Activated CD4-positive, alpha-beta memory T cell treated with anti-CD3 and anti-CD28 coated beads for 36 hours (primary cell): ENCODE measurements at regions not wholly inside any gene's neighbourhood (a gene's known extent, or its start where the extent isn't known, plus 50 kb on each side); places are given as distances from the start of the nearest gene placed in this dataset.
"Not testable (repeated sequence)": the region's sequence is repeated elsewhere in the genome, so short reads cannot be mapped to it uniquely, and the experiment has no call there.

Experiments used
- CTCF ChIA-PET: fragments of 350-600 bp; sonication (Branson Sonifier 250); formaldehyde crosslinking; loops from one replicate; lab custom pipeline; 2021; ENCODE audit warnings: antibody characterized with exemption, inconsistent platforms; lab: Charles Lee
- POLR2A ChIA-PET: fragments of 350-600 bp; sonication (Branson Sonifier 250); formaldehyde crosslinking; loops from one replicate; lab custom pipeline; 2021; ENCODE audit warnings: antibody characterized with exemption; lab: Charles Lee
- DNase-seq: peaks from one replicate; pipeline ENCODE4 v3.0.0-alpha.2; 2020
- H3K27ac Mint-ChIP-seq: one replicate; pipeline ENCODE4 v1.8.0; 2021; ENCODE audit warnings: mixed read lengths
- H3K27me3 Mint-ChIP-seq: one replicate; pipeline ENCODE4 v1.8.0; 2021; ENCODE audit warnings: mixed read lengths
- H3K36me3 Mint-ChIP-seq: one replicate; pipeline ENCODE4 v1.8.0; 2021; ENCODE audit warnings: mixed read lengths
- H3K4me1 Mint-ChIP-seq: one replicate; pipeline ENCODE4 v1.8.0; 2021; ENCODE audit warnings: low read depth, mixed read lengths
- H3K4me3 Mint-ChIP-seq: one replicate; pipeline ENCODE4 v1.8.0; 2021; ENCODE audit warnings: mild to moderate bottlenecking, mixed read lengths
- H3K9me3 Mint-ChIP-seq: one replicate; pipeline ENCODE4 v1.8.0; 2021; ENCODE audit warnings: mixed read lengths
- intact Hi-C: fragments of 100-400 bp; cut with micrococcal nuclease; formaldehyde crosslinking; loops from one replicate; pipeline ENCODE4 v1.15.1; 2023

DNA sequence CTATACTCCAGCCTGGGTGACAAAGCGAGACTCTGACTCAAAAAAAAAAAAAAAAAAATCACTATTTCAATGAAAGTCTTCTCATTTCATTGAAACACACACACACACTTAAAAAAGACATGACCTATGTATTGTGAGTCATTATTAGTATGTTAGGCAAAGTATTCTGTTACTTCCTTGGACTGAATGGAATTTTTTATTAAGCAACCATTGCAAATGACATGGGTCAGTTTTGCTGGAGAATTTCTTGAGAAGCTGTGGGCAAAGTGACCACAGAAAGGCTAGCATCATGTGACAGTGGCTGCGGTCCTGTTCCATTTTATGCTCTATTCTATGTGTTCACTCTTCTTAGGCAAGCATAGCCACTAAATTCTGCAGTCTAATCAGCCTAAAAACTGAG is 695.7 kb downstream of the TDRD15 start:
- no peak for DNase-seq
- intact Hi-C loops: no loop called here
- Mint-ChIP-seq H3K27ac (no peak overlapping the region), H3K36me3 (no peaks in the 10 kb centered on the region), H3K4me3 (no peak overlapping the region), H3K27me3 (no peaks in the 10 kb centered on the region), H3K9me3 (peaks cover 14% of the 10 kb centered on the region), H3K4me1 (no peaks in the 10 kb centered on the region)
- ChIA-PET POLR2A (interaction anchor here (0.6 kb wide), 1 partner anchor 489 kb away, joined by 6 read pairs; no protein-coding TSS in a partner anchor), CTCF (no interaction called here)

DNA sequence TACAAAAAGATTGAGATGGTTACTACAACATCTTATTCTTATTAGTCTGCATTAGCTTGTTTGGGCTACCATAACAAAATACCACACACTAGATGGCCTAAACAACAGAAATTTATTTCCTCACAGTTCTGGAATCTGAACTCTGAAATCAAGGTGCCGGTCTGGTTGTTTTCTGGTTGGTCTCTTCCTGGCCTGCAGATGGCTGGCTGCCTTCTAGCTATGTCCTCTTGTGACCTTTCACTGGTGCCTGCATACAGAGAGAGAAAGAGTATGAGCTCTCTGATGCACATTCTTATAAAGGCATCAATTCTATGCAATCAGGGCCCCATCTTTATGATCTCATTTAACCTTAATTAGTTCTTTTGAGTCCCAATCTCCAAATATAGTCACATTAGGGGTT is 696.5 kb downstream of the TDRD15 start:
- intact Hi-C loops: no loop called here
- Mint-ChIP-seq H3K4me1 (no peaks in the 10 kb centered on the region), H3K4me3 (no peak overlapping the region), H3K36me3 (no peaks in the 10 kb centered on the region), H3K27me3 (no peaks in the 10 kb centered on the region), H3K9me3 (peaks cover 18% of the 10 kb centered on the region), H3K27ac (no peak overlapping the region)
- POLR2A ChIA-PET: no interaction called here
- CTCF ChIA-PET: interaction anchor here (0.5 kb wide), 1 partner anchor 11 kb away, joined by 4 read pairs; no protein-coding TSS in a partner anchor
- DNase-seq: no peak

DNA sequence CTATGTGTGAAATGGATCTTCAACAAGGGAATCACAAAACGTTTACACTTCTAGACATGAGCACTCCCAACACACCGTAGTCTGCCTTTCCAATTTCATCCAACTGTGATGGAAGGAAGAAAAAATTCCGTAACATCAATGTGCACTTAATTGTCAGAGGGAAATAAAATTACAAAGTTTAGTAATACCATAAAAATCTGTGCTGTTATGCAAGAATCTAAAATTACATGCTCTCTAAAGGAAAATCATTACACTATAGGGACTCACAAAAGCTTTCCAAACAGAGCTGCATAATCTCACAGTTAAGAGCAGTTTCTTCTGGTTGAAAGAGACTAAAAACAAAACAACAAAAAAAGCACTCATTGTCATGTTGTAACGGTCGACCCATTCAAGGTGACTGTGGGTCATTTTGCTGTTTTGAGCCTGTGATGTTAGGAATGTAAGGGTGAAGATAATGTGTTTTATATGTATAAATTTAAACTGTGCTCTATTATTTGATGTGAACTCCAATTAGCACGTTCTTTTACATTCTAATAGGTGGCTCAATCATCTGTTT is 698.0 kb downstream of the TDRD15 start:
- no peaks in the 10 kb centered on the region for H3K27me3 Mint-ChIP-seq
- H3K4me3 Mint-ChIP-seq: no peak overlapping the region
- intact Hi-C loops: no loop called here

DNA sequence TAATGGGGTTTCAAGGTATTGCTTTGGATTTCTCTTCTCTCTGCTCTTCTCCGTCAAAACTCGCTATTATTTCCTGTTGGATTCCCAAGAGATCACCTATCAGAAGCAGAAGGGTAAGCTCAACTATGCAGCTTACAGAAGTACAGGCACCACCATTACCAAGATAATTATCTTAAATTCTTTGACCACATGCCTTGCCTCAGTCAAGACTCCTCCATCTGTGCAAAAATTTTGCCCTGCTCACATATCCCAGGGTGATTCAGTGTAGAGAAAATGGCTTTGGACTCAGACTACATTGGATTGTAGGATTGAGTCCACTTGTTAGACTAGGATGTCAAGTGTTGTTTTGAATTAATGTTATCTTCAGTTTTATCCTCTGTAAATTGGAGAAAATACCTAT is 698.7 kb downstream of the TDRD15 start:
- no peaks in the 10 kb centered on the region for H3K4me1 Mint-ChIP-seq
- no peak overlapping the region for H3K27ac Mint-ChIP-seq
- intact Hi-C loops: no loop called here

More for the DNA sequence above, 698.0 kb downstream of the TDRD15 start:
- H3K36me3 Mint-ChIP-seq: no peaks in the 10 kb centered on the region
- no peaks in the 10 kb centered on the region for H3K4me1 Mint-ChIP-seq
- no peak for DNase-seq
- peaks cover 21% of the 10 kb centered on the region for H3K9me3 Mint-ChIP-seq
- CTCF ChIA-PET: no interaction called here
- no peak overlapping the region for H3K27ac Mint-ChIP-seq
- POLR2A ChIA-PET: no interaction called here

DNA sequence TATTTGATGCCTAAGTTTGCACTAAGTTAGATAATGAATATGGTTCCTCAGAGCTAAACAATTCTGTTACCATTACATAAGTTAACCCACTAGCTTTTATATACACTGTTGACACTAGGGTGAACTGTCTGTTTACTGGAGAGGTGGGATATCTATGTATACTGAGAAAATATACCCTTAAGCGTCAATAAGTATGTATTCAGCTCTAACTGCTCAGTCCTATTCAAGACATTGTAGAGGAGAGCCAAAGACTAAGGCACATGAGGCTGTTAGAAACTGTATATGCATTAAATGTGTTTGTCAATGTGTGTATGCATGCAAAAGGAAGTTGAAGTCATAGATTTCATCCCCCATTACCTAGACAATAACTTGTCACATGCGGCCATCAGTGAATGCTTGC is 710.0 kb downstream of the TDRD15 start:
- DNase-seq: no peak
- intact Hi-C loops: no loop called here
- Mint-ChIP-seq H3K4me1 (no peaks in the 10 kb centered on the region), H3K4me3 (no peak overlapping the region), H3K27me3 (no peaks in the 10 kb centered on the region), H3K36me3 (no peaks in the 10 kb centered on the region), H3K27ac (no peak overlapping the region), H3K9me3 (peaks cover 6% of the 10 kb centered on the region)
- ChIA-PET POLR2A (no interaction called here), CTCF (no interaction called here)

More for the DNA sequence above, 698.7 kb downstream of the TDRD15 start:
- H3K36me3 Mint-ChIP-seq: no peaks in the 10 kb centered on the region
- CTCF ChIA-PET: no interaction called here
- no peak overlapping the region for H3K4me3 Mint-ChIP-seq
- H3K27me3 Mint-ChIP-seq: no peaks in the 10 kb centered on the region
- peaks cover 21% of the 10 kb centered on the region for H3K9me3 Mint-ChIP-seq
- DNase-seq: no peak
- POLR2A ChIA-PET: no interaction called here

DNA sequence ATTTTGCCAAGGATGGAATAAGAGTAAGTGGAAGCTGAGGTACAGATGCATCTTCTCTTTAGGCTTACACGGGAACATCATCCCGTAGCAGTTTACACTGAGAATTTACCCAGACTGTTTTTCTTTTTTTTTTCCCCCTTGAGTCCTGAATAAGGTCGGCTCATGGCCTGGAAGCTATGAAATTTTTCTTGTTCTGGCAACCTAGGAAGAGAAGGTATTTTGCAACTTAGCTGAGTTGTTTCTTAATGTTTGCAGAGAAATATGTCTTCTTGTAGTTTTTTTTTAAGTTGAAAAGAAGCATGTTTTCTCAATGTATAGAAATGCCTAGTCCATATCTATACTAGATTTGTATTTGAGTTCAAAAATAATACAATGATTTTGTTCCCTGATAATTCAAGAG is 712.5 kb downstream of the TDRD15 start:
- H3K27ac Mint-ChIP-seq: no peak overlapping the region
- H3K4me1 Mint-ChIP-seq: no peaks in the 10 kb centered on the region
- H3K9me3 Mint-ChIP-seq: peaks cover 11% of the 10 kb centered on the region
- no peak for DNase-seq
- ChIA-PET POLR2A (no interaction called here), CTCF (no interaction called here)
- no peaks in the 10 kb centered on the region for H3K27me3 Mint-ChIP-seq
- intact Hi-C loops: no loop called here
- H3K4me3 Mint-ChIP-seq: no peak overlapping the region
- no peaks in the 10 kb centered on the region for H3K36me3 Mint-ChIP-seq

DNA sequence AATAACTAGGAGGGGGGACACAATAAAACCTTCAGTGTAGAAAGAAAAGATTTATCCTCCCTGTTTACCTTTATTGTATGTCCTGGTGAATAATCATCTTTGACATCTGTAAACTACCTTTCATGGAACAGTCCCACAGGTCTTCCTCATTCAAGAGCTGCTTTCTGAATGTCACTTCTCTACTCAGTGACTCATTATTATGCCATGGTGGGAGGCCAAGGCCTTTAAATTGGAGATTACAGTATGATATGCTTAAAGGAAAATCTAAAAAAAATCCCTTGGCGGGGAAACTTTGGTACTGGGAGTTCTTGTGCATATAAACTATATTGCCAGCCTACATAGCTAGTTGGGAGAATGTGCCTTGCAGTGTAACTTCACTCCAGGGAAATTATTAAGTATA is 713.0 kb downstream of the TDRD15 start:
- CTCF ChIA-PET: no interaction called here
- no peak overlapping the region for H3K27ac Mint-ChIP-seq
- no peak for DNase-seq
- H3K4me3 Mint-ChIP-seq: no peak overlapping the region
- peaks cover 11% of the 10 kb centered on the region for H3K9me3 Mint-ChIP-seq
- intact Hi-C loops: no loop called here
- no peaks in the 10 kb centered on the region for H3K27me3 Mint-ChIP-seq
- no peaks in the 10 kb centered on the region for H3K4me1 Mint-ChIP-seq
- POLR2A ChIA-PET: no interaction called here
- H3K36me3 Mint-ChIP-seq: no peaks in the 10 kb centered on the region

DNA sequence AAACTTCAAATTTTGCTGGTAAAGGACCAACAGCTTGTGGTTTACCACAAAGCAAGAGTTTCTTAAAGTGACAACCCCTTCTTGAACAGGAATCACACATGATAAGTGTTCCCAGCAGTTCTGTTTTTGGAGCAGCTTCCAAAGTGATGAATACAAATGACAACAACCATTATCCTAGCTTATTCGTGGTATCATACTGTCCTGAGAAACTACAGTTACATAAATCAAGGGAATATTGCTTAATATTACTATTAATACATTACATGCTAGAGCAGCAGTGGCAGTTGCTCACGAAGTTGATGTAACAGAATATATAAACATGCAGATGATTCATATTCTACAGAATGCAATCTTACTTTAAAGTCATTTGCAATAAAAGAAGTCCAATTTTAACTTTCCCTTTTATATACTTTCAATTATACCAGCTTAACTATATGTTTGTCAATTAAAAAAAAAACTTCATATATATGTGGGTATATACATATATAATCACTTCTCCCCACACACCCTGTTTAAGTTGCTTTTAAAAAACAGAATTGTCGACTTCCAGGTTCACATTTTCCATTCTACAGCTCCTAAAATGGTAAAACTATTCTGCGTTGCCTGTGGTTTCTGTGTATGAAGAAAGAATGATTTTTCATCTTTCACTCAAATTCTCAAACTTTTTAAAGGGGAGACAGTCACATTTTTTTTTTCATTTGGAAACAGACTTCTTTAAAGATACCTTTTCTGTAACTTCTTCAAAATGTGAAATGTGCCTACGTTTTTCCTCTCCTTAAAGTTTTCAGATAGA is 713.6 kb downstream of the TDRD15 start:
- POLR2A ChIA-PET: no interaction called here
- H3K4me1 Mint-ChIP-seq: no peaks in the 10 kb centered on the region
- intact Hi-C loops: no loop called here
- CTCF ChIA-PET: no interaction called here
- no peak for DNase-seq
- H3K27me3 Mint-ChIP-seq: no peaks in the 10 kb centered on the region
- no peaks in the 10 kb centered on the region for H3K36me3 Mint-ChIP-seq
- H3K9me3 Mint-ChIP-seq: peaks cover 15% of the 10 kb centered on the region
- no peak overlapping the region for H3K27ac Mint-ChIP-seq
- H3K4me3 Mint-ChIP-seq: no peak overlapping the region

DNA sequence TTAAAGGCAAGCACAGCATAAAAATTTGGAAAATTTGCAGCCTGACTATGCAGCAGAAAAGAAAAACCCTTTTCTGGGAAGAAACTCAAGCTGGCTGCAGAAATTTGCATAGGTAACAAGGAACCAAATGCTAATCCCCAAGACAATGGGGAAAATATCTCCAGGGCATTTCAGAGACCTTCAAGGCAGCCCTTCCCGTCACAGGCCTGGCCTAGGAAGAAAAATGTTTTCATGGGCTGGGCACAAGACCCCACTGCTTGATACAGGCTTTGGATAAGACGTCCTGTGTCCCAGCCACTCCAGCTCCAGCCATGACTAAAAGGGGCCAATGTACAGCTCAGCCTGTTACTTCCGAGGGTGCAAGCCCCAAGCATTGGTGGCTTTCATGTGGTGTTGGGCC is 717.6 kb downstream of the TDRD15 start:
- POLR2A ChIA-PET: no interaction called here
- H3K27me3 Mint-ChIP-seq: no peaks in the 10 kb centered on the region

DNA sequence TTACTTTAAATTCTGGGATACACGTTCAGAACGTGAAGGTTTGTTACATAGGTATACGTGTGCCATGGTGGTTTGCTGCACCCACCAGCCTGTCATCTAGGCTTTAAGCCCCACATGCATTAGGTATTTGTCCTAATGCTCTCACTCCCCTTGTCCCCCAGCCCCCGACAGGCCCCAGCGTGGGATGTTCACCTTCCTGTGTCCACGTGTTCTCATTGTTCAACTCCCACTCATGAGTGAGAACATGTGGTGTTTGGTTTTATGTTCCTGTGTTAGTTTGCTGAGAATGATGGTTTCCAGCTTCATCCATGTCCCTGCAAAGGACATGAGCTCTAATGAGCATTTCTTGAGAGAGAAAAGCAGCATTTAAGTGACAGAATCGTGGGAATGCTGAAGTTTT is 726.6 kb downstream of the TDRD15 start:
- H3K36me3 Mint-ChIP-seq, H3K9me3 Mint-ChIP-seq, intact Hi-C loops, H3K27me3 Mint-ChIP-seq, POLR2A ChIA-PET, DNase-seq, H3K4me3 Mint-ChIP-seq, H3K27ac Mint-ChIP-seq, CTCF ChIA-PET, H3K4me1 Mint-ChIP-seq: not testable (repeated sequence)

More for the DNA sequence above, 717.6 kb downstream of the TDRD15 start:
- no peak for DNase-seq
- no peak overlapping the region for H3K27ac Mint-ChIP-seq
- intact Hi-C loops: no loop called here
- H3K4me1 Mint-ChIP-seq: no peaks in the 10 kb centered on the region
- no peaks in the 10 kb centered on the region for H3K36me3 Mint-ChIP-seq
- H3K4me3 Mint-ChIP-seq: no peak overlapping the region
- H3K9me3 Mint-ChIP-seq: peaks cover 22% of the 10 kb centered on the region
- CTCF ChIA-PET: no interaction called here

DNA sequence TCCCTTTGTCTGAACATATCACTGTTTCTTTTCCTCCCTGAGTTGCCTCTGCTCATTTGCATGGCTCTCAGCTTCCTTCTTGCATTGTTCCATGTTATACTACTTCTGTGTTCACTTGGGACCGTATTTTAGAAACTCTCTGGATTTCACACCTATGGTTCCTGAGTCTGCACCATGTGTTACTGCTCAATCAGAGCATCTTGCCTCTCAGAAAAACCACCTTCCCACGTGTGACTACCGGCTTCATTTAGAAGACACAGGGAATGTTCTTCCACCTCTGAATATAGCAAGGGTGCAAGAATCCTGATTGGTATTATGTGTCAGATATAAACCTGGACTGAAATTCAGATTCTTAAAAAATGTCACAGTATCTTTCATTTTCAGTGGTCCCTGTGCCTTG is 731.2 kb downstream of the TDRD15 start:
- Mint-ChIP-seq H3K4me3 (no peak overlapping the region), H3K4me1 (no peaks in the 10 kb centered on the region), H3K36me3 (no peaks in the 10 kb centered on the region), H3K9me3 (peaks cover 11% of the 10 kb centered on the region), H3K27ac (no peak overlapping the region), H3K27me3 (no peaks in the 10 kb centered on the region)
- intact Hi-C loops: no loop called here
- DNase-seq: no peak
- POLR2A ChIA-PET: no interaction called here
- CTCF ChIA-PET: no interaction called here

DNA sequence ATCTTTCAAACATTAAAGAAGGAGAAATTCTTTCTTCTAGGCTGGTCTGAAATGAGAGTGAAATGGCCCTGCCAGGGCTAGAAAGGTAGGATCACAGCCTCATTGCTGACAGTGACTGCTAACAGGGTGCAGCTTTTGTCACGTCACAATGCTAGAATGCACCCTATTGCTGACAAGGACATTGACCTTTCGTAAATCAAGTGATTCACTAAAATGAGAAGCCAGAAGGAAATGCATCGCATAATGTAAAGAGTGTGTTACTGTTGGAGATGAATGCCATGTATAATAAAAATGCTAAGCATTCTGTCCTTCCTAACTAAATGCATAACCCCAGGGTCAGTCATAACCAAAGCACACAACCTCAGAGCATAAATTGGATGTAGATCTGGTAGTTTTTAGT is 732.9 kb downstream of the TDRD15 start:
- POLR2A ChIA-PET: no interaction called here
- CTCF ChIA-PET: no interaction called here
- intact Hi-C loops: no loop called here
- H3K36me3 Mint-ChIP-seq: no peaks in the 10 kb centered on the region
- DNase-seq: no peak
- H3K4me1 Mint-ChIP-seq: no peaks in the 10 kb centered on the region
- H3K27ac Mint-ChIP-seq: no peak overlapping the region
- peaks cover 10% of the 10 kb centered on the region for H3K9me3 Mint-ChIP-seq
- no peaks in the 10 kb centered on the region for H3K27me3 Mint-ChIP-seq
- H3K4me3 Mint-ChIP-seq: no peak overlapping the region

DNA sequence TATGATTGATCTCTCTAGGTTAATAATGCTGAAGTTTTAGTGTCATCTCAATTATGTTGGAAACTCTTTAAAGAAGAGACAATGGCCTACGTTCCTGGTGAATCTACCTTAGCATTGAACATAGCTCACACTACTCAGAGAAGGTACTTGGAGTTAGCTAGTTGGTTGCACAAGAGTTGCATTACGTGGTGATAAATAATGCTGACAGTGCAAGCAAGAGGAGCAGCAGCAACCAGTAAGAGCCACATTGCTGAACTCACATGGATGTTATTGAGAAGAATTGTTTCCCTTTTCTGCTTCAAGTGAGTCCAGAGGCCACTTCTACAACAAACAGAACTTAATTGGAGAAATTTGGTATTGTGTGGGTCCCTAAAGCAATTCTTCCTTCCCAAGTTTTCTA is 737.1 kb downstream of the TDRD15 start:
- Mint-ChIP-seq H3K27me3 (no peaks in the 10 kb centered on the region), H3K27ac (no peak overlapping the region), H3K36me3 (no peaks in the 10 kb centered on the region), H3K9me3 (peaks cover 10% of the 10 kb centered on the region), H3K4me3 (no peak overlapping the region), H3K4me1 (no peaks in the 10 kb centered on the region)
- CTCF ChIA-PET: no interaction called here
- intact Hi-C loops: no loop called here
- no peak for DNase-seq
- POLR2A ChIA-PET: no interaction called here
